K562 (cell line): ENCODE measurements at regions not wholly inside any gene's neighbourhood (a gene's known extent, or its start where the extent isn't known, plus 50 kb on each side); places are given as distances from the start of the nearest gene placed in this dataset.

ENCODE experiments used
- ATAC-seq: fragments of 200-7000 bp; cut with Tn5 transposase; 3 replicates; pipeline ENCODE4 v1.9.1; 2020; ENCODE audit warnings: moderate library complexity
- BruUV-seq: library from RNA; stranded (reverse); fragments of 400-500 nt; replicated peaks from 2 replicates; lab custom pipeline; 2021; lab: Mats Ljungman, UMichigan
- CTCF ChIA-PET: fragments of 300-600 bp; formaldehyde crosslinking; extraction: SDS; loops from one replicate; lab custom pipeline; 2021; ENCODE audit warnings: low intra/inter-chr PET ratio; lab: Yijun Ruan, JAX
- POLR2A ChIA-PET: fragments of 300-600, 350-650 bp; sonication (Branson Sonifier 250); formaldehyde crosslinking; extraction: SDS; loops from one replicate; lab custom pipeline; 2021; ENCODE audit warnings: antibody characterized with exemption, inconsistent platforms; lab: Yijun Ruan, JAX
- DNase-seq, 4 experiments: peaks; one replicate each; pipeline versions ENCODE4 v3.0.0 to v3.0.0-alpha.2; 2011 to 2018; ENCODE audit warnings: low spot score in 3 of 4, mixed read lengths in 3 of 4; ENCODE audit errors: extremely low read depth in 1 of 4
- FAIRE-seq: peaks from 2 replicates; lab custom pipeline; 2011; peaks lifted over from hg19 to GRCh38; lab: Jason Lieb, UNC
- H2AFZ ChIP-seq: 2 replicates; pipeline ENCODE4 v1.6.0; 2011; ENCODE audit warnings: low read depth, low read length, control low read depth, inconsistent platforms
- H3K27ac ChIP-seq: fragments of 200-600 bp; 3 replicates; pipeline ENCODE4 v1.8.0; 2011; ENCODE audit warnings: low read depth, mild to moderate bottlenecking, control low read depth, inconsistent platforms, low read length, moderate library complexity, mixed read lengths; ENCODE audit errors: extremely low read depth
- H3K27me3 ChIP-seq, 2 experiments: fragments of 300-600 bp in 1 of 2; 2 replicates in 1 of 2; 3 replicates in 1 of 2; pipeline versions ENCODE4 v1.6.0 to v1.8.0; 2011; ENCODE audit warnings: inconsistent platforms in 2 of 2, low read length in 2 of 2, mild to moderate bottlenecking in 1 of 2, mixed read lengths in 1 of 2, moderate library complexity in 1 of 2; ENCODE audit not compliant: control insufficient read depth in 2 of 2, insufficient read depth in 2 of 2
- H3K36me3 ChIP-seq: fragments of 300-600 bp; 3 replicates; pipeline ENCODE4 v1.8.0; 2011; ENCODE audit warnings: mild to moderate bottlenecking, low read length, inconsistent platforms; ENCODE audit not compliant: control insufficient read depth, insufficient read depth
- H3K4me1 ChIP-seq, 2 experiments: fragments of 200-600 bp in 1 of 2; replicated peaks in 1 of 2; 2 replicates in 1 of 2; 3 replicates in 1 of 2; pipeline versions ENCODE4 v1.5.1 to v1.8.0; 2011; ENCODE audit warnings: inconsistent platforms in 2 of 2, low read length in 2 of 2, mild to moderate bottlenecking in 1 of 2, mixed read lengths in 1 of 2, moderate library complexity in 1 of 2; ENCODE audit not compliant: control insufficient read depth in 2 of 2, insufficient read depth in 2 of 2
- H3K4me2 ChIP-seq: 2 replicates; pipeline ENCODE4 v1.6.1; 2011; ENCODE audit warnings: low read length, control low read depth, inconsistent platforms, mixed read lengths; ENCODE audit not compliant: insufficient read depth
- H3K4me3 ChIP-seq: fragments of 200-600 bp; sonication (generic), shearing (Covaris generic); 2 replicates; pipeline ENCODE4 v1.5.1; 2016; ENCODE audit warnings: control low read depth, inconsistent platforms
- H3K79me2 ChIP-seq: fragments of 200-600 bp; 3 replicates; pipeline ENCODE4 v1.8.0; 2011; ENCODE audit warnings: low read length, inconsistent platforms; ENCODE audit not compliant: control insufficient read depth, insufficient read depth
- H3K9ac ChIP-seq, 2 experiments: 2 replicates each; pipeline versions ENCODE4 v1.6.0 to v1.6.1; 2011; ENCODE audit warnings: low read depth in 2 of 2, low read length in 2 of 2, control low read depth in 1 of 2, inconsistent platforms in 1 of 2, mild to moderate bottlenecking in 1 of 2, mixed read lengths in 1 of 2; ENCODE audit not compliant: insufficient read depth in 1 of 2
- H3K9me1 ChIP-seq: one replicate; pipeline ENCODE4 v1.6.0; 2011; ENCODE audit warnings: inconsistent platforms, mild to moderate bottlenecking, low read length, moderate library complexity; ENCODE audit not compliant: control insufficient read depth, insufficient read depth
- H3K9me3 ChIP-seq: replicated peaks from 2 replicates; pipeline ENCODE4 v1.5.1; 2011; ENCODE audit warnings: low read depth, low read length, inconsistent platforms; ENCODE audit not compliant: control insufficient read depth, insufficient read depth
- H4K20me1 ChIP-seq: replicated peaks from 2 replicates; pipeline ENCODE4 v1.6.1; 2011; ENCODE audit warnings: low read length, inconsistent platforms, mixed read lengths; ENCODE audit not compliant: control insufficient read depth, insufficient read depth
- CHD1 ChIP-seq: fragments of 200-600 bp; sonication (generic); IDR thresholded peaks from one replicate; pipeline ENCODE4 v1.6.1; 2012; ENCODE audit warnings: mild to moderate bottlenecking, moderate library complexity, low read length, inconsistent platforms
- HDAC6 ChIP-seq: IDR thresholded peaks from 2 replicates; pipeline ENCODE4 v1.6.1; 2012; ENCODE audit warnings: low read depth, mild to moderate bottlenecking, control low read depth, inconsistent platforms, low read length, moderate library complexity
- HINFP ChIP-seq: fragments of 450-650 bp; conservative IDR thresholded peaks from 2 replicates; pipeline ENCODE4 v1.6.1; 2016; ENCODE audit warnings: missing genetic modification characterization, low read depth, mild to moderate bottlenecking, control low read depth, missing compliant biosample characterization
- ILF3 ChIP-seq: fragments of 450-650 bp; IDR thresholded peaks from 2 replicates; pipeline ENCODE4 v1.6.1; 2018; ENCODE audit warnings: antibody characterized with exemption, mild to moderate bottlenecking, moderate library complexity, borderline replicate concordance
- ILK ChIP-seq: fragments of 450-650 bp; IDR thresholded peaks from 2 replicates; pipeline ENCODE4 v1.6.1; 2016; ENCODE audit warnings: missing genetic modification characterization, low read depth, mild to moderate bottlenecking, missing compliant biosample characterization, moderate library complexity, borderline replicate concordance
- JUND ChIP-seq, 2 experiments: IDR thresholded peaks; 2 replicates in 1 of 2; 3 replicates in 1 of 2; pipeline ENCODE4 v1.6.1; 2011; ENCODE audit warnings: borderline replicate concordance in 2 of 2, low read depth in 2 of 2, low read length in 2 of 2, improper control_type of control experiment in 1 of 2, missing biosample characterization in 1 of 2, missing genetic modification characterization in 1 of 2, missing genetic modification reagents in 1 of 2
- MAFK ChIP-seq: IDR thresholded peaks from 2 replicates; pipeline ENCODE4 v1.6.1; 2011; ENCODE audit warnings: low read length, improper control_type of control experiment
- POLR2A ChIP-seq: fragments of 450-650 bp; conservative IDR thresholded peaks from 2 replicates; pipeline ENCODE4 v1.6.1; 2016
- SFPQ ChIP-seq: fragments of 200-400 bp; formaldehyde crosslinking; IDR thresholded peaks from 2 replicates; pipeline ENCODE4 v1.6.1; 2017; ENCODE audit warnings: mild to moderate bottlenecking, low read depth, low read length, moderate library complexity
- SLC30A9 ChIP-seq: fragments of 250-450 bp; sonication (Bioruptor Pico); IDR thresholded peaks from 2 replicates; pipeline ENCODE4 v1.8.0; 2022; ENCODE audit warnings: mild to moderate bottlenecking, moderate library complexity
- ZBTB7A ChIP-seq: IDR thresholded peaks from 2 replicates; pipeline ENCODE4 v1.6.1; 2011; ENCODE audit warnings: low read depth, mild to moderate bottlenecking, low read length, moderate library complexity, borderline replicate concordance; ENCODE audit not compliant: control insufficient read depth
- ZNF561 ChIP-seq: fragments of 450-650 bp; formaldehyde crosslinking; conservative IDR thresholded peaks from 2 replicates; pipeline ENCODE4 v1.4.0; 2020; ENCODE audit warnings: mild to moderate bottlenecking, moderate library complexity
- ZNF764 ChIP-seq: fragments of 250-450 bp; sonication (Bioruptor Pico); IDR thresholded peaks from 2 replicates; pipeline ENCODE4 v1.4.0; 2020; ENCODE audit warnings: low read depth, mild to moderate bottlenecking, moderate library complexity
- WGBS: fragments of 100-300 bp; shearing (Covaris generic); methylation state at CpG from one replicate; pipeline ENCODE4 v1.1.6; 2016; ENCODE audit warnings: low coverage, mixed read lengths; ENCODE audit not compliant: insufficient coverage; ENCODE audit errors: missing lambda C conversion rate; 5-methylcytosine and 5-hydroxymethylcytosine counted together
- in situ Hi-C: fragments of 300-500 bp; cut with MboI; formaldehyde crosslinking; loops from 4 replicates; pipeline ENCODE4 v1.15.0; 2018; ENCODE audit warnings: inconsistent platforms, mixed read lengths
- intact Hi-C: fragments of 100-400 bp; cut with micrococcal nuclease; formaldehyde crosslinking; loops from 2 replicates; pipeline ENCODE4 v1.14.2; 2022

GRCh38 chr14:28483506-28483905 lies 283.1 kb upstream of the FOXG1 start:
- H3K4me2 ChIP-seq = no peak overlapping the region
- DNase-seq = no peak
- no peak for TF ChIP-seq SLC30A9
- TF ChIP-seq JUND (IDR thresholded peaks at IDR 0.05; ENCODE audit: borderline replicate concordance, low read depth, low read length) = no peak
- TF ChIP-seq JUND (tag; IDR thresholded peaks at IDR 0.05; ENCODE audit: borderline replicate concordance, low read depth, low read length) = no peak
- TF ChIP-seq CHD1 = no peak
- no peak for TF ChIP-seq MAFK
- no peak for TF ChIP-seq ILK (tag)
- TF ChIP-seq POLR2A = no peak
- no peak for TF ChIP-seq ZBTB7A
- TF ChIP-seq, all 486 proteins: peak for 0
- Histone ChIP-seq H3K27ac (no peak overlapping the region), H3K4me3 (no peak overlapping the region), H4K20me1 (no peaks in the 10 kb centered on the region), H3K27me3 (no peaks in the 10 kb centered on the region), H3K79me2 (no peaks in the 10 kb centered on the region), H3K9me3 (no peaks in the 10 kb centered on the region), H3K9me1 (no peaks in the 10 kb centered on the region), H3K36me3 (no peaks in the 10 kb centered on the region), H3K9ac (no peak overlapping the region), H3K4me1 (no peaks in the 10 kb centered on the region), H2AFZ (no peak overlapping the region)
- CTCF ChIA-PET = no interaction called here
- no TSS peak for BruUV-seq
- 0% methylated on average over 3 of the region's 3 CpGs for WGBS
- in situ Hi-C loops (no loop called here), intact Hi-C loops (no loop called here)
- ATAC-seq (no peak), FAIRE-seq (no peak)
- POLR2A ChIA-PET = no interaction called here

DNA sequence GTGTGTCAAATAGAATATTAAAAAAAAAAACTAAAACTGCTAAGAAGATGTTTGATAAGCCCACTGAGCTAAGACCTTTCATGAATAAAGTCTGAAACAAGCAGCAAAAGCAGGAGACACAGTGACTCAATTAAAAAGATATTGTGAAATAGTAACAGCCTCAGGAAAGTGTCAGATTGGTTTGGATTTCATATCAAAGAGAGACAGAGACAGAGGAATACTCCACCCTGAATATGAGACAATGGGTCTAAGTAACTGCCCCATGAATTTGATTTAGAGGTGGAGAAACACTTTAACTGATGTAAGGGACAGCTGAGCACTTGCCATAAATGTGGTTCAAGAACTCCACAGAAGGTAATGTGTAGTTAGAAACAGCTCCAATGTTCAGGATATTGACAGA lies 277.9 kb upstream of the FOXG1 start:
- H3K4me3 ChIP-seq = no peak overlapping the region
- TF ChIP-seq ILF3 = no peak
- TF ChIP-seq SFPQ = no peak
- no peak for TF ChIP-seq HDAC6
- TF ChIP-seq ZNF561 = no peak
- TF ChIP-seq HINFP (tag) = no peak
- no peak for TF ChIP-seq ZNF764 (CRISPR knock-in tag)

More for the DNA sequence above, 277.9 kb upstream of the FOXG1 start:
- Histone ChIP-seq H3K9me1 (no peaks in the 10 kb centered on the region), H3K79me2 (no peaks in the 10 kb centered on the region), H3K27ac (no peak overlapping the region), H3K36me3 (no peaks in the 10 kb centered on the region), H3K9ac (no peak overlapping the region), H3K4me2 (no peak overlapping the region), H3K27me3 (no peaks in the 10 kb centered on the region), H3K4me1 (no peaks in the 10 kb centered on the region), H3K9me3 (no peaks in the 10 kb centered on the region), H2AFZ (no peak overlapping the region), H4K20me1 (no peaks in the 10 kb centered on the region)
- ATAC-seq = no peak
- ChIA-PET CTCF (no interaction called here), POLR2A (no interaction called here)
- intact Hi-C loops (no loop called here), in situ Hi-C loops (no loop called here)
- DNase-seq = no peak
- no TSS peak for BruUV-seq
- no peak for FAIRE-seq
